ENCODE measurements at regions not wholly inside any gene's neighbourhood (a gene's known extent, or its start where the extent isn't known, plus 50 kb on each side); places are given as distances from the start of the nearest gene placed in this dataset.

GRCh38 chr16:64543441-64543840, 578.4 kb downstream of the CDH11 start:
- TF ChIP-seq MEF2A (IDR thresholded peaks at IDR 0.05; ENCODE audit: insufficient read depth, low read depth, low read length) (no peak), EED (IDR thresholded peaks at IDR 0.05; ENCODE audit: low read depth) (no peak), ZNF592 (IDR thresholded peaks at IDR 0.05) (no peak), CREM (IDR thresholded peaks at IDR 0.05; ENCODE audit: low read depth) (no peak)
- TF ChIP-seq, protein P1, sequence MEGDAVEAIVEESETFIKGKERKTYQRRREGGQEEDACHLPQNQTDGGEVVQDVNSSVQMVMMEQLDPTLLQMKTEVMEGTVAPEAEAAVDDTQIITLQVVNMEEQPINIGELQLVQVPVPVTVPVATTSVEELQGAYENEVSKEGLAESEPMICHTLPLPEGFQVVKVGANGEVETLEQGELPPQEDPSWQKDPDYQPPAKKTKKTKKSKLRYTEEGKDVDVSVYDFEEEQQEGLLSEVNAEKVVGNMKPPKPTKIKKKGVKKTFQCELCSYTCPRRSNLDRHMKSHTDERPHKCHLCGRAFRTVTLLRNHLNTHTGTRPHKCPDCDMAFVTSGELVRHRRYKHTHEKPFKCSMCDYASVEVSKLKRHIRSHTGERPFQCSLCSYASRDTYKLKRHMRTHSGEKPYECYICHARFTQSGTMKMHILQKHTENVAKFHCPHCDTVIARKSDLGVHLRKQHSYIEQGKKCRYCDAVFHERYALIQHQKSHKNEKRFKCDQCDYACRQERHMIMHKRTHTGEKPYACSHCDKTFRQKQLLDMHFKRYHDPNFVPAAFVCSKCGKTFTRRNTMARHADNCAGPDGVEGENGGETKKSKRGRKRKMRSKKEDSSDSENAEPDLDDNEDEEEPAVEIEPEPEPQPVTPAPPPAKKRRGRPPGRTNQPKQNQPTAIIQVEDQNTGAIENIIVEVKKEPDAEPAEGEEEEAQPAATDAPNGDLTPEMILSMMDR (IDR thresholded peaks at IDR 0.05 in 2 of 3, conservative IDR thresholded peaks at IDR 0.05 in 1 of 3; ENCODE audit: control insufficient read depth in 2 of 3, extremely low read depth in 1 of 3, insufficient read depth in 1 of 3, low read depth in 3 of 3, low read length in 3 of 3): no peak
